ENCODE measurements at regions not wholly inside any gene's neighbourhood (a gene's known extent, or its start where the extent isn't known, plus 50 kb on each side); places are given as distances from the start of the nearest gene placed in this dataset.
"Not testable (repeated sequence)": the region's sequence is repeated elsewhere in the genome, so short reads cannot be mapped to it uniquely, and the experiment has no call there.

DNA sequence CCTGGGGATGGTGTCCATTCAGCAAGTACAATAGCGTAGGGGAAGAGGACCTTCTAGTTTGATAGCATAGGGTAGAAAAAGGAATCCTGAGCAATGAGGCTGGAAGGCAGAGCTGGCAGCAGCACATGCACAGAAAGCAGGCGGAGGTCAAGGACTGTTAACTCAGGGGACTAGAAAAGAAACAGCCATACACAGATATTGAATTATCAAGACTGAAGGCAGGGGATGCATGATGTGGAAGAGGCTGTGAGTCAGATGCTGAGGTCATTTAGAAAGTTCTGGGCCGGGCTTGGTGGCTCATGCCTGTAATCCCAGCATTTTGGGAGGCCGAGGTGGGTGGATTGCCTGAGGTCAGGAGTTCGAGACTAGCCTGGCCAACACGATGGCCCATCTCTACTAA, 65.6 kb downstream of the OPTC start:
- ChIA-PET CTCF (no interaction called here), POLR2A (no interaction called here)
- no peak overlapping the region for H3K27ac Mint-ChIP-seq
- H3K4me1 Mint-ChIP-seq (ENCODE audit: low read depth) = no peaks in the 10 kb centered on the region
- no peak for ATAC-seq
- no peak overlapping the region for H3K4me3 Mint-ChIP-seq
- H3K9me3 Mint-ChIP-seq (ENCODE audit: insufficient read depth) = no peaks in the 10 kb centered on the region
- no peak for DNase-seq
- peaks cover 34% of the 10 kb centered on the region for H3K27me3 Mint-ChIP-seq (ENCODE audit: low read depth)
- no peaks in the 10 kb centered on the region for H3K36me3 Mint-ChIP-seq (ENCODE audit: low read depth)

DNA sequence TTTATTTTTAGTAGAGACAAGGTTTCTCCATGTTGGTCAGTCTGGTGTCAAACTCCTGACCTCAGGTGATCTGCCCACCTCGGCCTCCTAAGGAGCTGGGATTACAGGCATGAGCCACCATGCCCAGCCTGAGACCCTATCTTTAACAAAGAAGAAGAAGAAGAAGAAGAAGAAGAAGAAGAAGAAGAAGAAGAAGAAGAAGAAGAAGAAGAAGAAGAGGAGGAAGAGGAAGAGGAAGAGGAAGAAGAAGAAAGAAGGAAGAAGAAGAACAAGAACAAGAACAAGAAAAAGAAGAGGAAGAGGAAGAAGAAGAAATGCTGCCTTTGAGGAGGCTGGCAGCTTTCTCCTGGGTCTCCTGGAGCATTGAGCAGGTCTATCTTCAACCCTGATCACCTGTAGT, 64.9 kb upstream of the ATP2B4 start:
- H3K9me3 Mint-ChIP-seq (ENCODE audit: insufficient read depth); H3K36me3 Mint-ChIP-seq (ENCODE audit: low read depth); DNase-seq; CTCF ChIA-PET; ATAC-seq; H3K4me1 Mint-ChIP-seq (ENCODE audit: low read depth); H3K27ac Mint-ChIP-seq; H3K4me3 Mint-ChIP-seq; POLR2A ChIA-PET: not testable (repeated sequence)
- peaks cover 34% of the 10 kb centered on the region for H3K27me3 Mint-ChIP-seq (ENCODE audit: low read depth)

DNA sequence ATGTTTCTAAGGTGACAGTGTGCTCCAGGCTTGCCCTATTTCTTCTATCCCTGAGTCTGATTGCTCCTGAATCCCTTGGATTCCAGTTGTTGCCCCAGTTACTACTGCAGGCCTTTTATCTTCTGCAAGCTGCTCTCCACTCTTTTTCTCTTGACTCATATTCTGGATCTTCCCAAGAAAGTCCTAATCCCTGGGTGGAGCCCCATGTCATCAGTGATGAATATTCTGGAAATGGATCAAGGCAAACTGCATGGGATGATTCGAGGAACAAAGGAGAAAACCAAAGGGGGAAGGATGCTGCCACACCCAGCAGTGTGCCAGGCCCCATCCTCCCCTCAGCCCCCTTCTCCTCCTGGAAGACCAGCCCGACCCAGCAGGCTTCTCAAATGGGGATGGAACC, 63.3 kb upstream of the ATP2B4 start:
- no peak overlapping the region for H3K4me3 Mint-ChIP-seq
- no peaks in the 10 kb centered on the region for H3K4me1 Mint-ChIP-seq (ENCODE audit: low read depth)
- H3K9me3 Mint-ChIP-seq (ENCODE audit: insufficient read depth) = no peaks in the 10 kb centered on the region
- no peak for ATAC-seq
- ChIA-PET CTCF (no interaction called here), POLR2A (no interaction called here)
- DNase-seq = no peak
- peaks cover 27% of the 10 kb centered on the region for H3K27me3 Mint-ChIP-seq (ENCODE audit: low read depth)
- no peaks in the 10 kb centered on the region for H3K36me3 Mint-ChIP-seq (ENCODE audit: low read depth)
- no peak overlapping the region for H3K27ac Mint-ChIP-seq

DNA sequence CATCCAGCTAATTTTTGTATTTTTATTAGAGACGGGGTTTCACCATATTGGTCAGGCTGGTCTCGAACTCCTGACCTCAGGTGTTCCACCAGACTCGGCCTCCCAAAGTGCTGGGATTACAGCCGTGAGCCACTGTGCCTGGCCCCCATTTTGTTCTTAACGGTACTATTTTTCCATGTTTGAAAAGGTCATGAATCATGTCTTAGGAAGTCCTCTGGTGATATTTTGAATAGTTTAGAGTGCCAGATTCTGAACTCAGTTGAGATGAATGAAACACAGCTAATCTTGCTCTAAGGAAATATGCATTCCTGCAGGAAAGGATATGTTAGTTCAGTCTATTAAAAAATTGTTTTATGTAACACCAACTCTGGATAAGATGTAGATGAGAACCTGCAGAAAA, 62.6 kb upstream of the ATP2B4 start:
- Mint-ChIP-seq H3K4me1 (ENCODE audit: low read depth) (no peaks in the 10 kb centered on the region), H3K27me3 (ENCODE audit: low read depth) (peaks cover 26% of the 10 kb centered on the region), H3K4me3 (no peak overlapping the region), H3K36me3 (ENCODE audit: low read depth) (no peaks in the 10 kb centered on the region), H3K27ac (no peak overlapping the region), H3K9me3 (ENCODE audit: insufficient read depth) (no peaks in the 10 kb centered on the region)
- ATAC-seq = no peak
- no peak for DNase-seq
- POLR2A ChIA-PET = no interaction called here
- CTCF ChIA-PET = no interaction called here

DNA sequence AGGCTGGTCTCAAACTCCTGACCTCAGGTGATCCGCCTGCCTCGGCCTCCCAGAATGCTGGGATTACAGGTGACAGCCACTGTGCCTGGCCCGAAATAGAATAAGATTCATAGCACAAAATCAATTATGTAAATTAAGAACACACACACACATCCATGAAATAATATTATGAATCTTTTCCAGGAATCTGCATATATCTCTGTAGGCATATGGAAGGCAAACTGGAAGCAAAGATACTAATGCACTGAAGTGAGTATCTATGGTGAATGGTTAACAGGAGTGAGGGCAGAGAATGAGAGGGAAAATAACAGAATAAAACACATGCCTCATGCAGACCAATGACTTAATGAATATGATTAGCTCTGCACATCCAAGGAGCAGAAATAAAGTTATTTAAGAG, 61.6 kb upstream of the ATP2B4 start:
- no peaks in the 10 kb centered on the region for H3K9me3 Mint-ChIP-seq (ENCODE audit: insufficient read depth)
- H3K4me1 Mint-ChIP-seq (ENCODE audit: low read depth) = no peaks in the 10 kb centered on the region
- H3K27me3 Mint-ChIP-seq (ENCODE audit: low read depth) = peaks cover 20% of the 10 kb centered on the region
- ChIA-PET POLR2A (no interaction called here), CTCF (no interaction called here)
- H3K27ac Mint-ChIP-seq = no peak overlapping the region
- DNase-seq (no peak), ATAC-seq (no peak)
- no peak overlapping the region for H3K4me3 Mint-ChIP-seq
- no peaks in the 10 kb centered on the region for H3K36me3 Mint-ChIP-seq (ENCODE audit: low read depth)

DNA sequence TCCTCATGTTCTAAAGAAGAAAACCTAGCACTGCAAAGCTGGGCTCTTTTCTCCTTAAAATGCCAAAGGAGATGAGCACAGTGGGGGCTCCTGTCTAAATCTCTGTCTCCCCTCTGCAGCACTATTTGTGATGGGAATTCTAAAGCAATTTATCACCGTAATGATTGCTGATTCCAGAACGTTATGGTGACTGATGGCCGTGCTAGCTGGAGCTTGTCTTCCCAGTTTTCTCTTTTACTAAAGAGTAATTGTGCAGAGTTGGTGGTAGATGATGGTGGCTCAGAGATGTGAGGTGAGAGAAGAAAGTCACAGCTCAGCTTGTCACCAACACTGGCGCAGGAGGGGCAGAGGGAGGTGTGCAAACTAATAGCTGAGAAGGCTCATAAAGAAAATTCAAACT, 60.7 kb upstream of the ATP2B4 start:
- no peaks in the 10 kb centered on the region for H3K9me3 Mint-ChIP-seq (ENCODE audit: insufficient read depth)
- H3K27me3 Mint-ChIP-seq (ENCODE audit: low read depth) = peaks cover 17% of the 10 kb centered on the region
- POLR2A ChIA-PET = interaction anchor here (0.6 kb wide), 1 partner anchor 59 kb away, joined by 3 read pairs; no protein-coding TSS in a partner anchor
- CTCF ChIA-PET = no interaction called here
- H3K36me3 Mint-ChIP-seq (ENCODE audit: low read depth) = no peaks in the 10 kb centered on the region
- DNase-seq (no peak), ATAC-seq (no peak)
- H3K4me3 Mint-ChIP-seq = no peak overlapping the region
- H3K27ac Mint-ChIP-seq = no peak overlapping the region
- no peaks in the 10 kb centered on the region for H3K4me1 Mint-ChIP-seq (ENCODE audit: low read depth)

DNA sequence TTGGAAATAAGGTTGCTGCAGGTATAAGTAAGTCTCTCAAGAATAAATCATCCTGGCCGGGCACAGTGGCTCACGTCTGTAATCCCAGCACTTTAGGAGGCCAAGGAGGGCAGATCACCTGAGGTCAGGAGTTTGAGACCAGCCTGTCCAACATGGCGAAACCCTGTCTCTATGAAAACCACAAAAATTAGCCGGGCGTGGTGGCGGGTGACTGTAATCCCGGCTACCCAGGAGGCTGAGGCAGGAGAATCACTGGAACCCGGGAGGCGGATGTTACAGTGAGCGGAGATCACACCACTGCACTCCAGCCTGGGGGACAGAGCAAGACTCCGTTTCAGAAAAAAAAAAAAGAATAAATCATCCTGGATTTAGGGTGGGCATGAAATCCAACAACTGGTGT, 59.7 kb upstream of the ATP2B4 start:
- H3K4me1 Mint-ChIP-seq (ENCODE audit: low read depth); H3K4me3 Mint-ChIP-seq; H3K9me3 Mint-ChIP-seq (ENCODE audit: insufficient read depth); H3K36me3 Mint-ChIP-seq (ENCODE audit: low read depth); H3K27ac Mint-ChIP-seq; POLR2A ChIA-PET; CTCF ChIA-PET; ATAC-seq; DNase-seq: not testable (repeated sequence)
- H3K27me3 Mint-ChIP-seq (ENCODE audit: low read depth) = peaks cover 13% of the 10 kb centered on the region

DNA sequence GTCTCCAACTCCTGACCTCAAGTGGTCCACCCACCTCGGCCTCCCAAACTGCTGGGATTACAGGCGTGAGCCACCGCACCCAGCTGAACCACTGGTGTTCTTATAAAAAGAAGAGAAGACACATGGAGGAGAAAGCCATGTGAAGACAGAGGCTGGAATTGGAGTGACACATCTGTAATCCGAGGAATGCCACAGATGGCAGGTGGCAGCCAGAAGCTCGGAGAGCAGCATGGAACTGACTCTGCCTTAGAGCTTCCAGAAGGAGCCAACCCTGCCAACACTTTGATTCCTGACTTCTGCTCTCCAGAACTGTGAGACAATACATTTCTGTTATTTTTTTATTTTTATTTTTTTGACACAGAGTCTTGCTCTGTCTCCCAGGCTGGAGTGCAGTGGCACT, 59.0 kb upstream of the ATP2B4 start:
- Mint-ChIP-seq H3K4me1 (ENCODE audit: low read depth) (no peaks in the 10 kb centered on the region), H3K27ac (no peak overlapping the region), H3K27me3 (ENCODE audit: low read depth) (peaks cover 11% of the 10 kb centered on the region), H3K4me3 (no peak overlapping the region), H3K36me3 (ENCODE audit: low read depth) (no peaks in the 10 kb centered on the region), H3K9me3 (ENCODE audit: insufficient read depth) (no peaks in the 10 kb centered on the region)
- CTCF ChIA-PET = no interaction called here
- POLR2A ChIA-PET = no interaction called here
- DNase-seq (no peak), ATAC-seq (no peak)

DNA sequence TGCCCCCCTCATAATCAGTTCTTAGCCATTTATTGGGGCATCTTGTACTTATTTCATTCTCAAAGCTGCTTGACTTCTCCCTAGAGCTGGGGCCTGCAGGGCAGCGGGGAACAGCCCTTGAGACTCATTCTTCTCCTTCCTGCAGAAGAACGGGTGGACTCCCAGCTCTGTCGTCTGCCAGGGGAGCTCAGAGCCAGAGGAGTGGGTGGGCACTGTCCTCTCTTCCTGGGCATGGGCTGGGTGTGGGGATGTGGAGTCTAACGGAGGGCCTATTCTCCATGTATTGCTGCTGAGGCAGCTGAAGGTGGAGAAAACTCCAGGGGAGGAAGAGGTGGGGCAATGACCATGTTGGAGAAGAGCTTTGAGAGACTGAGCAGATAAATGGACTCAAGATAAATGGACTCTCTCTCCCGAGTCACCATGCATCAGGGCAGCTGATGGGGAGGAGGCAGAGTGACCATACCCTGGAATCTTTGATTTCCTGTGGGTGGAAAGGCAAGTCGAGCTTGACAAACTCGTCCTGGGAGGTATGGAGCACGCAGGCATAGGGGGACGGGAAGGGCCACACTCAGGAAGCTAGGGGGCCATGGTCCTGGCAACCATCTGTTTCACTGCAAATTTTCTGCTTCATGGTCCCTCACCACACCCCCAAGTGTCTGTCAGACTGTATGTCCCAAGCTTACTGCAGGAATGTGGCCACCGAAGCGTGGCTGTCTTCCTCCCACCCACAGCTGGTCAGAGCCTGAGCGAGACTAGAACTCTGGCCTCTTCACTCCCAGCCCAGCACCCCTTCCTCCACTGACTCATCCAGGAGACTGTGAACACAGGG, 56.9 kb upstream of the ATP2B4 start:
- Mint-ChIP-seq H3K27ac (no peak overlapping the region), H3K9me3 (ENCODE audit: insufficient read depth) (no peaks in the 10 kb centered on the region), H3K4me1 (ENCODE audit: low read depth) (no peaks in the 10 kb centered on the region), H3K4me3 (no peak overlapping the region), H3K27me3 (ENCODE audit: low read depth) (peaks cover 6% of the 10 kb centered on the region), H3K36me3 (ENCODE audit: low read depth) (no peaks in the 10 kb centered on the region)
- no peak for DNase-seq
- ChIA-PET CTCF (no interaction called here), POLR2A (no interaction called here)
- no peak for ATAC-seq

DNA sequence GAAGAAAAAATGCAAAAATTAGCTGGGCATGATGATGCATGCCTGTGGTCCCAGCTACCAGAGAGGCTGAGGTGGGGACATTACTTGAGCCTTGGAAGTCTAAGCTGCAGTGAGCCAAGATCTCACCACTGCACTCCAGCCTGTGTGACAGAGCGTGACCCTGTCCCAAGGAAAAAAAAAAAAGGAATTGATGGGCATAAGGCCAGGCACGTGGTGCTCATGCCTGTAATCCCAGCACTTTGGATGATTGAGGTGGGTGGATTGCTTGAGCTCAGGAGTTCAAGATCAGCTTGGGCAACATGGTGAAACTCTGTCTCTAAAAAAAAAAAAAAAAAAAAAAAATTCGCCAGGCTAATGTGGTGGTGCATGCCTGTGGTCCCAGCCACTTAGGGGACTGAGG, 55.8 kb upstream of the ATP2B4 start:
- Mint-ChIP-seq H3K4me3 (no peak overlapping the region), H3K36me3 (ENCODE audit: low read depth) (no peaks in the 10 kb centered on the region), H3K4me1 (ENCODE audit: low read depth) (no peaks in the 10 kb centered on the region), H3K27me3 (ENCODE audit: low read depth) (peaks cover 6% of the 10 kb centered on the region), H3K27ac (no peak overlapping the region), H3K9me3 (ENCODE audit: insufficient read depth) (no peaks in the 10 kb centered on the region)
- no peak for ATAC-seq
- ChIA-PET CTCF (no interaction called here), POLR2A (no interaction called here)
- no peak for DNase-seq

DNA sequence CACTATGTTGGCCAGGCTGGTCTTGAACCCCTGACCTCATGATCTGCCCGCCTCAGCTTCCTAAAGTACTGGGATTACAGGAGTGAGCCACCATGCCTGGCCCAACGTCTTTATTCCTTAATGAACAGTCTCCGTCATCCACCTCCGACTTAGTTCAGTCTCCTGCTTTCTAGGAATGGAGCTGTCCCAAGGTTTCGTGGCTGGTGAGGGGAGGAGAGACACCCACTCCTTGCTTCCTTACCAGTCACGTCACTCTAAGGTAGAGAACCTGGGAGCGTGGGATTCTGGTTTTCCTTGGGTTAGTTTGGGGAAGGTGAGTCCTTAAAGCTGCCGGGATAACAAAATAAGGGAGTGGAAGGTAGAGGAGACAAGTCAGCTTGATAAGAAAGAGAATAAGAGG, 55.0 kb upstream of the ATP2B4 start:
- H3K27ac Mint-ChIP-seq = no peak overlapping the region
- ATAC-seq (no peak), DNase-seq (no peak)
- POLR2A ChIA-PET = no interaction called here
- peaks cover 7% of the 10 kb centered on the region for H3K27me3 Mint-ChIP-seq (ENCODE audit: low read depth)
- no peak overlapping the region for H3K4me3 Mint-ChIP-seq
- H3K4me1 Mint-ChIP-seq (ENCODE audit: low read depth) = no peaks in the 10 kb centered on the region
- CTCF ChIA-PET = no interaction called here
- H3K9me3 Mint-ChIP-seq (ENCODE audit: insufficient read depth) = no peaks in the 10 kb centered on the region
- H3K36me3 Mint-ChIP-seq (ENCODE audit: low read depth) = no peaks in the 10 kb centered on the region

DNA sequence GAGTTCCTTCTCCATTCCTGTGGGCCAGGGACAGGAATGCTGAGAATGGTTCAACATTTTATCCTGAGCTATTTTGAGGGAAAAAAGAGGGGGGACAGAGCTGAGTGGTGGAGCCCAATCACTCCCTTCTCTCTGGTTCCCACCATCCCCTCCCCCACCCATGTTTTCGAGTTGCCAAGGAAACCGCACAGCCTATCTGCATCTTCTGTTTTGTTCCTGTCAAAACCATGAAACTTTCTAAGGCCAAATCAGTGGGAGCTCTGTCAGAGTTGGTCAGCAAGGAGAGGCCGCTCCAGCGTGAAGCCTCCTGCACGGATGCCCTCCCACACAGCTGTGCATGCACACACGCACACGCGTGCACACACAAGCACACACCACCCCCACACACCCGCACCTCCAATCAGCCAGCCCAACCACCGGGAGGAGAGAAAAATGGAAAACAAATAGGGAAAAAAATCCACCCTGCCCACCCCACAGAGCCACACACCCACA, 54.5 kb upstream of the ATP2B4 start:
- CTCF ChIA-PET = no interaction called here
- DNase-seq (no peak), ATAC-seq (no peak)
- POLR2A ChIA-PET = no interaction called here
- H3K27me3 Mint-ChIP-seq (ENCODE audit: low read depth) = peaks cover 7% of the 10 kb centered on the region
- H3K4me1 Mint-ChIP-seq (ENCODE audit: low read depth) = no peaks in the 10 kb centered on the region
- H3K9me3 Mint-ChIP-seq (ENCODE audit: insufficient read depth) = no peaks in the 10 kb centered on the region
- H3K4me3 Mint-ChIP-seq = no peak overlapping the region
- no peaks in the 10 kb centered on the region for H3K36me3 Mint-ChIP-seq (ENCODE audit: low read depth)
- H3K27ac Mint-ChIP-seq = no peak overlapping the region

DNA sequence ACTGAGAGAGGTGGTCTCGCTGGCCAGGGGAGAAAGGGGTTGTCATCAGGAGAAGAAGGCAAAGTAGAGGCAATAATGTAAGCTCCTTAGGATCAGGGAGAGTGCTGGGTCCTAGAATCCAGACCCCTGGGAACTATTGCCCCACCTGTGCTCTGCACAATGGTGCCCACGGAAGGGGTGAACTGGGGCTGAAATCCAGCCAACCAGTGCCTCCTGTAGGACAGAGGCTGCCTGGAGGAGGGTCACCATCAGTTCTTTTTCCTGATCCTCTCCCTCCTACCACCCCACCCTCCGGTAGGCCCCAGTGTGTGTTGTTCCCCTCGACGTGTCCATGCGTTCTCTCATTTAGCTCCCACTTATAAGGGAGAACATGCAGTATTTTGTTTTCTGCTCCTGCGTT, 52.9 kb upstream of the ATP2B4 start:
- ChIA-PET CTCF (no interaction called here), POLR2A (interaction anchor here (0.6 kb wide), 1 partner anchor 31 kb away, joined by 3 read pairs; no protein-coding TSS in a partner anchor)
- no peak overlapping the region for H3K27ac Mint-ChIP-seq
- H3K4me1 Mint-ChIP-seq (ENCODE audit: low read depth) = no peaks in the 10 kb centered on the region
- H3K4me3 Mint-ChIP-seq = no peak overlapping the region
- DNase-seq = no peak
- H3K36me3 Mint-ChIP-seq (ENCODE audit: low read depth) = no peaks in the 10 kb centered on the region
- peaks cover 10% of the 10 kb centered on the region for H3K27me3 Mint-ChIP-seq (ENCODE audit: low read depth)
- H3K9me3 Mint-ChIP-seq (ENCODE audit: insufficient read depth) = no peaks in the 10 kb centered on the region
- no peak for ATAC-seq

Data from activated CD8-positive, alpha-beta T cell treated with anti-CD3 and anti-CD28 coated beads, Interleukin-2, amount 10 ng/mL, durations not matched to agents 7 days and 5 days (primary cell).